ENCODE measurements at regions not wholly inside any gene's neighbourhood (a gene's known extent, or its start where the extent isn't known, plus 50 kb on each side); places are given as distances from the start of the nearest gene placed in this dataset.

DNA sequence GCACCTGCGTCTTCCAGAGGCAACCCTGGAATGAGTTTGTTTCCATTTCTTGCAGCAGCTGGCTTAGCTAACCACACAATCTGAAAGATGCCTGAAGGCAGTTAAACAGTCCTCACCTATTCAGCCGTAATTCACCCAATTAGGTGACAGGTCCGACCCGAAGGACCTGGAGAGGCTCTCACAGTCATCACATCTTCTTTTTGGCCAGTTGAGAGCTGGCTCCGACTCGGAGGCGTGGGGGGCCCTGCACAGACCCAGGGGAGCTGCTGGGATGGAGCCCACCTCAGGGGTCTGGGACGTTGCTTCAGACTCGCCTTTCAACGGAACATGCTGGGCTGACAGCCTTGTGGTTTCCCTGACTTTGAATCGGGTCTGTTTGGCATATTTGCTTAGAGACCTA lies 187.3 kb downstream of the RTP5 start:
- Histone ChIP-seq H2AFZ (ENCODE audit: low read depth, low read length, severe bottlenecking) (no peak overlapping the region), H3K4me2 (ENCODE audit: low read depth, low read length, poor library complexity, severe bottlenecking) (no peak overlapping the region), H4K20me1 (ENCODE audit: low read depth, low read length) (no peaks in the 10 kb centered on the region), H3K27ac (ENCODE audit: low read depth, low read length) (no peak overlapping the region), H3K9me3 (ENCODE audit: insufficient read depth, low read length) (no peaks in the 10 kb centered on the region), H3F3A (ENCODE audit: insufficient read depth) (no peaks in the 10 kb centered on the region), H3K4me3 (ENCODE audit: insufficient read depth, low read length, poor library complexity, severe bottlenecking) (no peak overlapping the region), H3K79me2 (ENCODE audit: insufficient read depth, low read length) (no peaks in the 10 kb centered on the region), H3K9me2 (replicated peaks; ENCODE audit: insufficient read depth, low read length) (no peaks in the 10 kb centered on the region), H3K36me3 (ENCODE audit: low read length) (no peaks in the 10 kb centered on the region), H3K27me3 (ENCODE audit: low read length) (no peaks in the 10 kb centered on the region; the same call in 1 of the 2 replicates), H3K9ac (ENCODE audit: low read length) (no peak overlapping the region)
- TF ChIP-seq EZH2phosphoT487 (conservative IDR thresholded peaks at IDR 0.05; ENCODE audit: low read length), result no peak
- TF ChIP-seq, protein P1, sequence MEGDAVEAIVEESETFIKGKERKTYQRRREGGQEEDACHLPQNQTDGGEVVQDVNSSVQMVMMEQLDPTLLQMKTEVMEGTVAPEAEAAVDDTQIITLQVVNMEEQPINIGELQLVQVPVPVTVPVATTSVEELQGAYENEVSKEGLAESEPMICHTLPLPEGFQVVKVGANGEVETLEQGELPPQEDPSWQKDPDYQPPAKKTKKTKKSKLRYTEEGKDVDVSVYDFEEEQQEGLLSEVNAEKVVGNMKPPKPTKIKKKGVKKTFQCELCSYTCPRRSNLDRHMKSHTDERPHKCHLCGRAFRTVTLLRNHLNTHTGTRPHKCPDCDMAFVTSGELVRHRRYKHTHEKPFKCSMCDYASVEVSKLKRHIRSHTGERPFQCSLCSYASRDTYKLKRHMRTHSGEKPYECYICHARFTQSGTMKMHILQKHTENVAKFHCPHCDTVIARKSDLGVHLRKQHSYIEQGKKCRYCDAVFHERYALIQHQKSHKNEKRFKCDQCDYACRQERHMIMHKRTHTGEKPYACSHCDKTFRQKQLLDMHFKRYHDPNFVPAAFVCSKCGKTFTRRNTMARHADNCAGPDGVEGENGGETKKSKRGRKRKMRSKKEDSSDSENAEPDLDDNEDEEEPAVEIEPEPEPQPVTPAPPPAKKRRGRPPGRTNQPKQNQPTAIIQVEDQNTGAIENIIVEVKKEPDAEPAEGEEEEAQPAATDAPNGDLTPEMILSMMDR (IDR thresholded peaks at IDR 0.05; ENCODE audit: insufficient read depth, low read length, poor library complexity, severe bottlenecking), result no peak

GRCh38 chr2:242057379-242058040 lies 188.0 kb downstream of the RTP5 start:
- no peak overlapping the region for H3K27ac ChIP-seq (ENCODE audit: low read depth, low read length)
- TF ChIP-seq EZH2phosphoT487 (conservative IDR thresholded peaks at IDR 0.05; ENCODE audit: low read length), result no peak
- TF ChIP-seq, protein P1 (IDR thresholded peaks at IDR 0.05; ENCODE audit: insufficient read depth, low read length, poor library complexity, severe bottlenecking), result no peak
- H3K36me3 ChIP-seq (ENCODE audit: low read length), result no peaks in the 10 kb centered on the region

GRCh38 chr2:242058116-242058680 lies 188.7 kb downstream of the RTP5 start:
- Histone ChIP-seq H3K27ac (ENCODE audit: low read depth, low read length) (no peak overlapping the region), H3K36me3 (ENCODE audit: low read length) (no peaks in the 10 kb centered on the region), H3K9ac (ENCODE audit: low read length) (no peak overlapping the region), H3K9me3 (ENCODE audit: insufficient read depth, low read length) (no peaks in the 10 kb centered on the region), H3K27me3 (ENCODE audit: low read length) (no peaks in the 10 kb centered on the region; the same call in 1 of the 2 replicates), H3K9me2 (replicated peaks; ENCODE audit: insufficient read depth, low read length) (no peaks in the 10 kb centered on the region), H3F3A (ENCODE audit: insufficient read depth) (no peaks in the 10 kb centered on the region), H3K4me2 (ENCODE audit: low read depth, low read length, poor library complexity, severe bottlenecking) (no peak overlapping the region), H2AFZ (ENCODE audit: low read depth, low read length, severe bottlenecking) (no peak overlapping the region), H3K79me2 (ENCODE audit: insufficient read depth, low read length) (no peaks in the 10 kb centered on the region), H3K4me3 (ENCODE audit: insufficient read depth, low read length, poor library complexity, severe bottlenecking) (no peak overlapping the region), H4K20me1 (ENCODE audit: low read depth, low read length) (no peaks in the 10 kb centered on the region)
- TF ChIP-seq, protein P1 (IDR thresholded peaks at IDR 0.05; ENCODE audit: insufficient read depth, low read length, poor library complexity, severe bottlenecking), result no peak
- no peak for TF ChIP-seq EZH2phosphoT487 (conservative IDR thresholded peaks at IDR 0.05; ENCODE audit: low read length)

More at GRCh38 chr2:242057379-242058040, 188.0 kb downstream of the RTP5 start:
- Histone ChIP-seq H3K9me3 (ENCODE audit: insufficient read depth, low read length) (no peaks in the 10 kb centered on the region), H4K20me1 (ENCODE audit: low read depth, low read length) (no peaks in the 10 kb centered on the region), H3K79me2 (ENCODE audit: insufficient read depth, low read length) (no peaks in the 10 kb centered on the region), H2AFZ (ENCODE audit: low read depth, low read length, severe bottlenecking) (no peak overlapping the region), H3K4me2 (ENCODE audit: low read depth, low read length, poor library complexity, severe bottlenecking) (no peak overlapping the region), H3F3A (ENCODE audit: insufficient read depth) (no peaks in the 10 kb centered on the region), H3K27me3 (ENCODE audit: low read length) (no peaks in the 10 kb centered on the region; the same call in 1 of the 2 replicates), H3K4me3 (ENCODE audit: insufficient read depth, low read length, poor library complexity, severe bottlenecking) (no peak overlapping the region), H3K9ac (ENCODE audit: low read length) (no peak overlapping the region), H3K9me2 (replicated peaks; ENCODE audit: insufficient read depth, low read length) (no peaks in the 10 kb centered on the region)

All from SU-DHL-6 (cell line).